OCI-LY7 (cell line): ENCODE measurements at regions not wholly inside any gene's neighbourhood (a gene's known extent, or its start where the extent isn't known, plus 50 kb on each side); places are given as distances from the start of the nearest gene placed in this dataset.

ENCODE experiments used
- BruUV-seq: library from RNA; stranded (reverse); fragments of 400-500 nt; replicated peaks from 2 replicates; lab custom pipeline; 2021; lab: Mats Ljungman, UMichigan
- CTCF ChIA-PET: fragments of 300-600 bp; sonication (Branson Sonifier 250); formaldehyde crosslinking; loops from one replicate; lab custom pipeline; 2022; ENCODE audit warnings: antibody characterized with exemption; ENCODE audit not compliant: unreplicated experiment; lab: Charles Lee
- POLR2A ChIA-PET: fragments of 300-600 bp; sonication (Branson Sonifier 250); formaldehyde crosslinking; loops from one replicate; lab custom pipeline; 2022; ENCODE audit warnings: antibody characterized with exemption; lab: Charles Lee
- DNase-seq: peaks from one replicate; pipeline ENCODE4 v3.0.0-alpha.2; 2015; ENCODE audit warnings: low spot score
- H2AFZ ChIP-seq: fragments of 200-600 bp; sonication (generic), shearing (Covaris generic); 2 replicates; pipeline ENCODE4 v1.6.1; 2014; ENCODE audit warnings: mild to moderate bottlenecking, antibody characterized with exemption, low read length, moderate library complexity
- H3K27ac ChIP-seq: fragments of 200-600 bp; sonication (generic); 2 replicates; pipeline ENCODE4 v1.5.1; 2014; ENCODE audit warnings: mixed run types, low read depth, mild to moderate bottlenecking, moderate library complexity, low read length, inconsistent platforms; ENCODE audit not compliant: poor library complexity, severe bottlenecking
- H3K36me3 ChIP-seq: fragments of 200-600 bp; sonication (generic); 2 replicates; pipeline ENCODE4 v1.6.1; 2014; ENCODE audit warnings: mild to moderate bottlenecking, antibody characterized with exemption, low read length, moderate library complexity, mixed read lengths; ENCODE audit not compliant: insufficient read depth
- H3K4me1 ChIP-seq: fragments of 200-600 bp; sonication (generic); 2 replicates; pipeline ENCODE4 v1.5.1; 2014; ENCODE audit warnings: mild to moderate bottlenecking, low read length; ENCODE audit not compliant: insufficient read depth, poor library complexity, severe bottlenecking
- H3K4me2 ChIP-seq: fragments of 200-600 bp; sonication (generic); 2 replicates; pipeline ENCODE4 v1.6.1; 2014; ENCODE audit warnings: mild to moderate bottlenecking, low read length
- H3K4me3 ChIP-seq: fragments of 200-600 bp; sonication (generic); 2 replicates; pipeline ENCODE4 v1.5.1; 2014; ENCODE audit warnings: mild to moderate bottlenecking, low read depth, low read length; ENCODE audit not compliant: poor library complexity, severe bottlenecking
- H3K79me2 ChIP-seq: fragments of 200-600 bp; sonication (generic); 2 replicates; pipeline ENCODE4 v1.6.1; 2016; ENCODE audit warnings: low read depth, mild to moderate bottlenecking, low read length, moderate library complexity, mixed read lengths; ENCODE audit not compliant: insufficient read depth
- H3K9me2 ChIP-seq: fragments of 200-600 bp; sonication (generic); 2 replicates; pipeline ENCODE4 v1.6.1; 2016; ENCODE audit warnings: mild to moderate bottlenecking, low read length, mixed read lengths; ENCODE audit not compliant: insufficient read depth
- H3K9me3 ChIP-seq: fragments of 200-600 bp; sonication (generic); 2 replicates; pipeline ENCODE4 v1.6.1; 2014; ENCODE audit warnings: mild to moderate bottlenecking, mixed run types, low read length, mixed read lengths
- H4K20me1 ChIP-seq: fragments of 200-600 bp; sonication (generic); 2 replicates; pipeline ENCODE4 v1.6.1; 2014; ENCODE audit warnings: mild to moderate bottlenecking, antibody characterized with exemption, low read length, moderate library complexity, mixed read lengths; ENCODE audit not compliant: insufficient read depth
- CTCF ChIP-seq: fragments of 200-600 bp; sonication (generic); conservative IDR thresholded peaks from 2 replicates; pipeline ENCODE4 v1.5.1; 2014; ENCODE audit warnings: mild to moderate bottlenecking, antibody characterized with exemption, low read length, moderate library complexity, mixed read lengths
- EZH2phosphoT487 ChIP-seq: fragments of 200-600 bp; sonication (generic); IDR thresholded peaks from 2 replicates; pipeline ENCODE4 v1.6.1; 2018; ENCODE audit warnings: low read depth, borderline replicate concordance, mild to moderate bottlenecking, mixed run types, antibody characterized with exemption, low read length, moderate library complexity, mixed read lengths
- intact Hi-C: fragments of 100-400 bp; cut with micrococcal nuclease; formaldehyde crosslinking; loops from one replicate; pipeline ENCODE4 v1.10.0; 2022; ENCODE audit not compliant: unreplicated experiment

- CTCF ChIA-PET, result no interaction called here
- H3K27ac ChIP-seq, result no peak overlapping the region
- H3K79me2 ChIP-seq, result no peaks in the 10 kb centered on the region
- H4K20me1 ChIP-seq, result no peaks in the 10 kb centered on the region
- H3K4me3 ChIP-seq, result no peak overlapping the region
- H3K4me1 ChIP-seq, result no peaks in the 10 kb centered on the region
- H2AFZ ChIP-seq, result no peak overlapping the region
- H3K36me3 ChIP-seq, result no peaks in the 10 kb centered on the region
- no peaks in the 10 kb centered on the region for H3K9me2 ChIP-seq
- no peak overlapping the region for H3K4me2 ChIP-seq
- no TSS peak for BruUV-seq
- TF ChIP-seq CTCF, result no peak
- no peak for TF ChIP-seq EZH2phosphoT487
- H3K9me3 ChIP-seq, result no peaks in the 10 kb centered on the region
- DNase-seq, result no peak
- POLR2A ChIA-PET, result interaction anchor here (1.0 kb wide), 1 partner anchor 9 kb away, joined by 3 read pairs; no protein-coding TSS in a partner anchor
- intact Hi-C loops, result no loop called here
These were observed 92.2 kb upstream of the DSEL start for GRCh38 chr18:67608615-67609273.

- TF ChIP-seq EZH2phosphoT487, result no peak
- no peak for TF ChIP-seq CTCF
- H3K79me2 ChIP-seq, result no peaks in the 10 kb centered on the region
- no peak overlapping the region for H2AFZ ChIP-seq
- H3K9me2 ChIP-seq, result no peaks in the 10 kb centered on the region
- no TSS peak for BruUV-seq
- H3K9me3 ChIP-seq, result no peaks in the 10 kb centered on the region
- no peaks in the 10 kb centered on the region for H3K4me1 ChIP-seq
- intact Hi-C loops, result no loop called here
- H3K36me3 ChIP-seq, result no peaks in the 10 kb centered on the region
- DNase-seq, result no peak
- no peak overlapping the region for H3K4me3 ChIP-seq
- H3K27ac ChIP-seq, result no peak overlapping the region
- ChIA-PET CTCF (no interaction called here), POLR2A (no interaction called here)
- no peaks in the 10 kb centered on the region for H4K20me1 ChIP-seq
- H3K4me2 ChIP-seq, result no peak overlapping the region
These were observed 91.7 kb upstream of the DSEL start for GRCh38 chr18:67608191-67608590.
